IMR-90 (cell line): ENCODE measurements at regions not wholly inside any gene's neighbourhood (a gene's known extent, or its start where the extent isn't known, plus 50 kb on each side); places are given as distances from the start of the nearest gene placed in this dataset.

ENCODE experiments used
- ATAC-seq: fragments of 200-7000 bp; cut with Tn5 transposase; 2 replicates; pipeline ENCODE4 v1.9.1; 2020; ENCODE audit warnings: low read depth, mild to moderate bottlenecking, moderate library complexity
- BruUV-seq: library from RNA; stranded (reverse); fragments of 400-500 nt; replicated peaks from 2 replicates; lab custom pipeline; 2021; lab: Mats Ljungman, UMichigan
- CTCF ChIA-PET: fragments of 300-600 bp; formaldehyde crosslinking; extraction: SDS; loops from one replicate; lab custom pipeline; 2021; ENCODE audit warnings: antibody characterized with exemption; lab: Yijun Ruan, JAX
- POLR2A ChIA-PET: fragments of 300-600 bp; sonication (Branson Sonifier 250); formaldehyde crosslinking; loops from one replicate; lab custom pipeline; 2022; ENCODE audit warnings: antibody characterized with exemption; ENCODE audit not compliant: unreplicated experiment; lab: Charles Lee
- DNase-seq: peaks from one replicate; pipeline ENCODE4 v3.0.0; 2013
- H2AFZ ChIP-seq: replicated peaks from 2 replicates; pipeline ENCODE3; 2013; ENCODE audit warnings: low read length, mild to moderate bottlenecking; ENCODE audit not compliant: poor library complexity
- H2AK5ac ChIP-seq: 2 replicates; pipeline ENCODE4 v1.6.1; 2013; ENCODE audit warnings: low read depth, low read length, inconsistent platforms
- H2AK9ac ChIP-seq: replicated peaks from 2 replicates; pipeline ENCODE3; 2013; ENCODE audit warnings: mild to moderate bottlenecking, low read depth, low read length, moderate library complexity; ENCODE audit not compliant: poor library complexity
- H2BK120ac ChIP-seq: 2 replicates; pipeline ENCODE4 v1.6.1; 2013; ENCODE audit warnings: low read depth, low read length, inconsistent platforms
- H2BK15ac ChIP-seq: 3 replicates; pipeline ENCODE4 v1.6.1; 2013; ENCODE audit warnings: low read depth, low read length, inconsistent platforms
- H2BK20ac ChIP-seq: 2 replicates; pipeline ENCODE4 v1.6.1; 2013; ENCODE audit warnings: low read depth, mild to moderate bottlenecking, inconsistent platforms, low read length, moderate library complexity
- H2BK5ac ChIP-seq: 2 replicates; pipeline ENCODE4 v1.6.1; 2013; ENCODE audit warnings: mild to moderate bottlenecking, low read depth, low read length, inconsistent platforms; ENCODE audit not compliant: poor library complexity, severe bottlenecking
- H3K14ac ChIP-seq: replicated peaks from 2 replicates; pipeline ENCODE4 v1.6.1; 2013; ENCODE audit warnings: low read depth, low read length, inconsistent platforms
- H3K18ac ChIP-seq: 2 replicates; pipeline ENCODE4 v1.6.1; 2013; ENCODE audit warnings: low read depth, low read length, control low read depth
- H3K23ac ChIP-seq: 2 replicates; pipeline ENCODE4 v1.6.1; 2013; ENCODE audit warnings: low read depth, low read length, inconsistent platforms
- H3K27ac ChIP-seq: 2 replicates; pipeline ENCODE4 v1.5.1; 2013; ENCODE audit warnings: mild to moderate bottlenecking, control low read depth, low read length; ENCODE audit not compliant: insufficient read depth
- H3K27me3 ChIP-seq: 2 replicates; pipeline ENCODE4 v1.6.1; 2013; ENCODE audit warnings: low read length; ENCODE audit not compliant: control insufficient read depth, insufficient read depth
- H3K36me3 ChIP-seq: 2 replicates; pipeline ENCODE4 v1.6.1; 2013; ENCODE audit warnings: low read length, mixed read lengths; ENCODE audit not compliant: control insufficient read depth, insufficient read depth
- H3K4ac ChIP-seq: 2 replicates; pipeline ENCODE4 v1.6.1; 2013; ENCODE audit warnings: low read depth, low read length, inconsistent platforms
- H3K4me1 ChIP-seq: 2 replicates; pipeline ENCODE4 v1.6.1; 2013; ENCODE audit warnings: low read length, mixed read lengths; ENCODE audit not compliant: control insufficient read depth, insufficient read depth
- H3K4me2 ChIP-seq: 2 replicates; pipeline ENCODE4 v1.6.1; 2013; ENCODE audit warnings: low read depth, mild to moderate bottlenecking, control low read depth, low read length, moderate library complexity
- H3K4me3 ChIP-seq: 2 replicates; pipeline ENCODE4 v1.5.1; 2013; ENCODE audit warnings: low read depth, mild to moderate bottlenecking, control low read depth, low read length, moderate library complexity; ENCODE audit not compliant: insufficient read depth
- H3K56ac ChIP-seq: 2 replicates; pipeline ENCODE4 v1.6.1; 2013; ENCODE audit warnings: low read length, inconsistent platforms; ENCODE audit not compliant: insufficient read depth; ENCODE audit errors: extremely low read depth
- H3K79me1 ChIP-seq, 2 experiments: 2 replicates each; pipeline ENCODE4 v1.6.1; 2013; ENCODE audit warnings: low read length in 2 of 2, inconsistent platforms in 1 of 2, low read depth in 1 of 2
- H3K9ac ChIP-seq: 2 replicates; pipeline ENCODE4 v1.6.1; 2013; ENCODE audit warnings: low read depth, low read length, control low read depth
- H3K9me1 ChIP-seq: 2 replicates; pipeline ENCODE4 v1.6.1; 2013; ENCODE audit warnings: low read length, inconsistent platforms; ENCODE audit not compliant: insufficient read depth
- H3K9me3 ChIP-seq: 2 replicates; pipeline ENCODE4 v1.6.1; 2013; ENCODE audit warnings: low read length; ENCODE audit not compliant: control insufficient read depth, insufficient read depth
- H4K20me1 ChIP-seq: 2 replicates; pipeline ENCODE4 v1.6.1; 2013; ENCODE audit warnings: low read length, inconsistent platforms; ENCODE audit not compliant: insufficient read depth
- H4K5ac ChIP-seq: 2 replicates; pipeline ENCODE4 v1.6.1; 2013; ENCODE audit warnings: mild to moderate bottlenecking, low read depth, low read length, control low read depth
- H4K8ac ChIP-seq, 2 experiments: 2 replicates each; pipeline ENCODE4 v1.6.1; 2013; ENCODE audit warnings: low read depth in 2 of 2, low read length in 2 of 2, control low read depth in 1 of 2, inconsistent platforms in 1 of 2
- H4K91ac ChIP-seq: 2 replicates; pipeline ENCODE4 v1.6.1; 2013; ENCODE audit warnings: low read depth, low read length, inconsistent platforms; ENCODE audit not compliant: insufficient read depth
- BHLHE40 ChIP-seq: fragments of 150-350 bp; IDR thresholded peaks from 2 replicates; pipeline ENCODE4 v1.6.1; 2016; ENCODE audit warnings: mild to moderate bottlenecking, low read depth, low read length
- CEBPB ChIP-seq: IDR thresholded peaks from 2 replicates; pipeline ENCODE4 v1.6.1; 2012; ENCODE audit warnings: low read depth, low read length, improper control_type of control experiment
- CHD1 ChIP-seq: IDR thresholded peaks from 2 replicates; pipeline ENCODE4 v1.6.1; 2012; ENCODE audit warnings: low read depth, low read length, improper control_type of control experiment
- CTCF ChIP-seq: conservative IDR thresholded peaks from 2 replicates; pipeline ENCODE4 v1.5.1; 2012; ENCODE audit warnings: mild to moderate bottlenecking, low read depth, low read length, improper control_type of control experiment
- ELK1 ChIP-seq: fragments of 150-350 bp; IDR thresholded peaks from 2 replicates; pipeline ENCODE4 v1.6.1; 2016; ENCODE audit warnings: low read depth, mild to moderate bottlenecking, low read length, moderate library complexity, borderline replicate concordance
- FOS ChIP-seq: fragments of 150-350 bp; IDR thresholded peaks from 2 replicates; pipeline ENCODE4 v1.6.1; 2016; ENCODE audit warnings: low read depth, low read length
- MAFK ChIP-seq: IDR thresholded peaks from 2 replicates; pipeline ENCODE4 v1.6.1; 2012; ENCODE audit warnings: low read depth, low read length, improper control_type of control experiment
- MAZ ChIP-seq: IDR thresholded peaks from 2 replicates; pipeline ENCODE4 v1.6.1; 2012; ENCODE audit warnings: low read depth, mild to moderate bottlenecking, low read length, improper control_type of control experiment, moderate library complexity, borderline replicate concordance
- MXI1 ChIP-seq: IDR thresholded peaks from 2 replicates; pipeline ENCODE4 v1.6.1; 2012; ENCODE audit warnings: low read depth, mild to moderate bottlenecking, low read length, moderate library complexity, borderline replicate concordance
- NFE2L2 ChIP-seq: fragments of 150-350 bp; IDR thresholded peaks from 2 replicates; pipeline ENCODE4 v1.6.1; 2016; ENCODE audit warnings: low read depth, mild to moderate bottlenecking, low read length
- POLR2A ChIP-seq: IDR thresholded peaks from 2 replicates; pipeline ENCODE4 v1.6.1; 2012; ENCODE audit warnings: mild to moderate bottlenecking, low read depth, low read length
- RAD21 ChIP-seq: IDR thresholded peaks from 2 replicates; pipeline ENCODE4 v1.6.1; 2012; ENCODE audit warnings: low read length, improper control_type of control experiment
- RCOR1 ChIP-seq: IDR thresholded peaks from 2 replicates; pipeline ENCODE4 v1.6.1; 2012; ENCODE audit warnings: mild to moderate bottlenecking, low read length, improper control_type of control experiment; ENCODE audit not compliant: insufficient replicate concordance
- RFX5 ChIP-seq: IDR thresholded peaks from 2 replicates; pipeline ENCODE4 v1.8.0; 2012; ENCODE audit warnings: low read depth, mild to moderate bottlenecking, low read length, moderate library complexity
- SMC3 ChIP-seq: fragments of 150-350 bp; IDR thresholded peaks from 2 replicates; pipeline ENCODE4 v1.6.1; 2016; ENCODE audit warnings: low read depth, mild to moderate bottlenecking, antibody characterized with exemption, low read length, moderate library complexity
- USF2 ChIP-seq: fragments of 150-350 bp; IDR thresholded peaks from 2 replicates; pipeline ENCODE4 v1.6.1; 2017; ENCODE audit warnings: mild to moderate bottlenecking, antibody characterized with exemption, low read length, low read depth
- WGBS, 2 experiments: methylation state at CpG; one replicate each; pipeline versions ENCODE4 v1.1.5 to v1.1.7; 2013; ENCODE audit warnings: missing lambda C conversion rate in 2 of 2; ENCODE audit not compliant: insufficient read length in 1 of 2; ENCODE audit errors: extremely low coverage in 2 of 2; 5-methylcytosine and 5-hydroxymethylcytosine counted together
- dilution Hi-C: fragments of 300-500 bp; cut with HindIII; formaldehyde crosslinking; loops from one replicate; pipeline ENCODE4 v1.14.3; 2018; ENCODE audit warnings: low sequenced_read_pairs; ENCODE audit not compliant: unreplicated experiment
- in situ Hi-C: fragments of 300-500 bp; cut with MboI; formaldehyde crosslinking; loops from 3 replicates; pipeline ENCODE4 v1.14.3; 2019; ENCODE audit warnings: low sequenced_read_pairs, inconsistent platforms, mixed read lengths
- intact Hi-C: fragments of 100-400 bp; cut with micrococcal nuclease; formaldehyde crosslinking; loops from 2 replicates; pipeline ENCODE4 v1.10.0; 2022

- intact Hi-C loops = no loop called here
- in situ Hi-C loops = no loop called here
These were observed 196.0 kb upstream of the SLC39A10 start for GRCh38 chr2:195461010-195461409.

More at GRCh38 chr2:195461010-195461409, 196.0 kb upstream of the SLC39A10 start:
- no CpG with 5 or more reads among the region's 3 CpGs for WGBS, 2 experiments
- ChIA-PET CTCF (interaction anchor here (0.6 kb wide), 2 partner anchors 198 to 200 kb away, joined by 3 read pairs; no protein-coding TSS in a partner anchor), POLR2A (no interaction called here)
- TF ChIP-seq FOS (no peak), SMC3 (no peak), RAD21 (no peak), CHD1 (no peak), USF2 (no peak), MAFK (no peak), RFX5 (no peak), CEBPB (no peak), MAZ (no peak), CTCF (no peak), MXI1 (no peak), RCOR1 (no peak), BHLHE40 (no peak), POLR2A (no peak), ELK1 (no peak), NFE2L2 (no peak)
- Histone ChIP-seq H3K56ac (no peak overlapping the region), H2BK20ac (no peak overlapping the region), H3K79me1 (no peaks in the 10 kb centered on the region), H3K9me1 (no peaks in the 10 kb centered on the region), H3K4me1 (0 out of 2 replicates have a peak, but pooled peaks cover 2% of the 10 kb centered on the region), H3K23ac (no peak overlapping the region), H2AFZ (no peak overlapping the region), H3K18ac (no peak overlapping the region), H2BK120ac (no peak overlapping the region), H4K5ac (no peak overlapping the region), H3K4me3 (no peak overlapping the region), H3K14ac (no peak overlapping the region), H4K20me1 (no peaks in the 10 kb centered on the region), H4K91ac (no peak overlapping the region), H3K27ac (no peak overlapping the region), H3K4me2 (no peak overlapping the region), H2BK5ac (no peak overlapping the region), H2AK9ac (no peak overlapping the region), H3K27me3 (no peaks in the 10 kb centered on the region), H3K4ac (no peak overlapping the region), H2BK15ac (no peak overlapping the region), H3K9ac (no peak overlapping the region), H4K8ac (no peak overlapping the region), H3K36me3 (no peaks in the 10 kb centered on the region), H2AK5ac (no peak overlapping the region), H3K9me3 (no peaks in the 10 kb centered on the region)
- DNase-seq = no peak
- no peak for ATAC-seq
- dilution Hi-C loops = no loop called here
- no TSS peak for BruUV-seq
